Right cardiac atrium (tissue), 5 donors: ENCODE measurements at regions not wholly inside any gene's neighbourhood (a gene's known extent, or its start where the extent isn't known, plus 50 kb on each side); places are given as distances from the start of the nearest gene placed in this dataset.

ENCODE experiments used
- ATAC-seq, 2 donors: fragments of 200-7000 bp; cut with Tn5 transposase; one replicate each; pipeline versions ENCODE4 v1.8.0 to v1.9.1; 2020; ENCODE audit warnings: moderate library complexity in 2 of 2, mild to moderate bottlenecking in 1 of 2
- DNase-seq, 3 donors: peaks; one replicate each; pipeline ENCODE4 v3.0.0-alpha.2; 2020
- H3K27ac ChIP-seq: one replicate; pipeline ENCODE4 v1.5.1; 2013; ENCODE audit warnings: mild to moderate bottlenecking, low read length, control low read depth, moderate library complexity
- H3K27me3 ChIP-seq: one replicate; pipeline ENCODE4 v1.6.1; 2013; ENCODE audit not compliant: control insufficient read depth, insufficient read depth
- H3K4me1 ChIP-seq: one replicate; pipeline ENCODE4 v1.6.1; 2013; ENCODE audit warnings: low read length; ENCODE audit not compliant: control insufficient read depth, insufficient read depth
- H3K4me3 ChIP-seq: one replicate; pipeline ENCODE4 v1.5.1; 2013; ENCODE audit warnings: low read length, control low read depth
- H3K9me3 ChIP-seq: one replicate; pipeline ENCODE4 v1.6.1; 2013; ENCODE audit warnings: low read length; ENCODE audit not compliant: control insufficient read depth
- WGBS: extraction: QIAGEN DNeasy Blood & Tissue Kit; methylation state at CpG from one replicate; pipeline ENCODE4 v1.1.7; 2013; 5-methylcytosine and 5-hydroxymethylcytosine counted together
- intact Hi-C, 4 donors: fragments of 100-400 bp; cut with DNase I; formaldehyde crosslinking; loops; one replicate each; pipeline versions ENCODE4 v1.11.0 to v1.14.0; 2022 to 2023
- donor health status: healthy with polysubstance abuse.
- donor health status: DM: no; HTN: yes; CAD: no.
- donor health status: DM: no; HTN: no; CAD: no.
- donor health status: DM: no; HTN: yes; CAD: no; lungs with severe emphysema.
- donor health status: DM: yes; HTN: yes; CAD: no.

DNA sequence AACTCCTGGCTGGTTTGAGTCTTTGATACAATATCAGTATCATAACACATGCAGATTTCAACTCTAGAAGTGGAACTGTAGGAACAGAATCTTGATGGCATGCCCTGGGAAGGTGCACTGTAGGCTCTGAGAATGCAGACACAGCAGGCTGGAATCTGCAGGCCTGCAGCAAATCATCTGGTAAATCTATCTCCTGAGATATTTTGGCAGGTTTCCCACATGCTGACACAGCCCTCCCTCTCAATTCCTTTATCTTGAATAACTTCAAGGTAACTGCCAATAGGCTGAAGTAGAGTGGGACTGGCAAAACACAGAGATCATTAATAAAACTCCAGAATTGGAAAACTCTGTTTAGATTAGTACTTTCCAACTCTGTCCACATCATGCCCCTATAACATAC, 177.8 kb upstream of the PCSK5 start:
- H3K4me3 ChIP-seq = no peak overlapping the region
- no peaks in the 10 kb centered on the region for H3K9me3 ChIP-seq
- ATAC-seq (no peak), DNase-seq (no peak)
- peaks cover 5% of the 10 kb centered on the region for H3K4me1 ChIP-seq
- H3K27ac ChIP-seq = peak overlapping the region; percentile 50
- intact Hi-C loops = no loop called here
- H3K27me3 ChIP-seq = no peaks in the 10 kb centered on the region

DNA sequence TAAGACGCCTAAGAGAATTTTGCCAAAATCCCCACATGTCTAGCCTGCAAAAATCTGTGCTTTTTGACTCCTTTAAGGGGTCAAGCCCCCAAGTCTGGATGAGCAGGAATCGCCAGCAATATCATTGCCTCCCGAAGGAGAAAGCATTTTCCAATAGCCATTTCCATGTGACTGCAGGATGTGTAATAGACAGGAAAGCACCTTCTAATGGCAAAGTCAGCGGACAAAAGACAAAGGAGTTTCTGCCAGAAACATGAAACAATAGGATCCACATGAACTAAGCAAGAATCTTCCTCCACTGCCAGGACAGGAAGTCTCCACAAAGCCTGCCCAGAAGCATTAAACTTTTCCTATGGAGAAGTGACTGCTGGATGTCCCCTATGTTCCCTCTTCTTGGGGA, 177.1 kb upstream of the PCSK5 start:
- Histone ChIP-seq H3K4me1 (peaks cover 5% of the 10 kb centered on the region), H3K4me3 (no peak overlapping the region), H3K27me3 (no peaks in the 10 kb centered on the region), H3K27ac (peak overlapping the region; percentile 50), H3K9me3 (no peaks in the 10 kb centered on the region)
- DNase-seq (no peak), ATAC-seq (no peak)
- WGBS = 63% methylated on average over 4 of the region's 4 CpGs
- intact Hi-C loops = no loop called here

DNA sequence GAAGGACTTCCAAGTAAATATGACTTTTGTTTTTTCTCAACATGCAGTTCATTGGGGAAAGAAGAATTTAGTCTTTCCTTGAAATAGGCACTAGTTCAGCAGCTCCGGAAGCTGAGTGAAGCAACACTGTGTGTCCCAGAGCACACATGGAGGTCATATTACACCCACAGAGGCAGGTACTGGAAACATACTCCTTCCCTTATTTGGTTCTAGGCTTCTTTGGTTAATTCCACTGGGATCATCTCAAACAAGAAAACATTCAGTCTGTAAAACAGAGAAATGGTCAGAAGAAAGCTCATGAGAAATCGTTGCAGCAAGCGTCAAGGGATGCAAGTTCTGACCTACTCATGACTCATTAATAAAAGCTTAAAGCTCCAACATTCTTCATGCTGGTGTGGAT, 175.1 kb upstream of the PCSK5 start:
- Histone ChIP-seq H3K4me3 (no peak overlapping the region), H3K4me1 (peaks cover 4% of the 10 kb centered on the region), H3K27me3 (no peaks in the 10 kb centered on the region), H3K9me3 (no peaks in the 10 kb centered on the region), H3K27ac (no peak overlapping the region)
- WGBS = 65% methylated on average over 3 of the region's 3 CpGs
- DNase-seq (no peak), ATAC-seq (no peak)
- intact Hi-C loops = no loop called here

DNA sequence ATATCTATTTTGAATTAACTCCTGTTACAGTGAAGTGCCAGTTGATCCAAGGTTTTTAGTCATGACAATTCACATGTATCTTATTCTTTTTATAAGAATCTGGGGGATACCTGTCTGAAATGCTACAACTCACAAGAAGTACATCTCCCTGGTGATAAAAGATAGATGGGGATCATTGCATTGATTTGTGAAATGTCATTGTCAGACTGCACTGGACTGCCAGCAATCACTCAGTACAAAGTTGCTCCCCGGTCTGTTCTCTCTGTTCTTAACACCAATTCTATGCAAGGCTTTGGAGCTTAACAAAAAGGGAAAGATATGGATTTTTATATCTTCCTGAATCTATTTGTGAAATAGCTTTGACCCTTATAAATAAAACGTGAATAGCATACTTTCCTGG, 171.8 kb upstream of the PCSK5 start:
- ATAC-seq (no peak), DNase-seq (no peak)
- WGBS = 80% methylated on average over 2 of the region's 2 CpGs
- H3K27me3 ChIP-seq = no peaks in the 10 kb centered on the region
- H3K9me3 ChIP-seq = no peaks in the 10 kb centered on the region
- no peak overlapping the region for H3K27ac ChIP-seq
- no peaks in the 10 kb centered on the region for H3K4me1 ChIP-seq
- intact Hi-C loops = no loop called here
- no peak overlapping the region for H3K4me3 ChIP-seq

DNA sequence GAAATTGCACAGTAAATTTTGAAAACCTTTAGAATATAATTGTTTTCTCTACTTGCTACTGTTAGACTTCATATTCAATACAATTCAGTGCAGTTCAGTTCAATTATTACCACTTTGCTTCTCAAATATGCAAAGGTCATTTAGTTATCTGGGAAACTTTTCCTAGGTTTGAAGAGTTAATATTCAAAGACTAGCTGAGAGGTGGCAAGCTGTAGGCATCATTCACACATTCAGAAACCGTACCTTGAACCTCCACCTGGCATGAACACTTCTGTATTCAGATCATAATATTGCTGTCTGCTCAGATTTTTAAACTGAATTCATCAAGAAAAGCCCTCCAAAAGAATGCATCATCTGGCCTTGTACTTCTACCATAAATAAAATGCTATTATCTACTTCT, 162.1 kb upstream of the PCSK5 start:
- intact Hi-C loops = no loop called here
- H3K27ac ChIP-seq = no peak overlapping the region
- no peaks in the 10 kb centered on the region for H3K9me3 ChIP-seq
- no peaks in the 10 kb centered on the region for H3K4me1 ChIP-seq
- DNase-seq (no peak), ATAC-seq (no peak)
- no peaks in the 10 kb centered on the region for H3K27me3 ChIP-seq
- WGBS = 59% methylated on average over 1 of the region's 1 CpG
- H3K4me3 ChIP-seq = no peak overlapping the region

DNA sequence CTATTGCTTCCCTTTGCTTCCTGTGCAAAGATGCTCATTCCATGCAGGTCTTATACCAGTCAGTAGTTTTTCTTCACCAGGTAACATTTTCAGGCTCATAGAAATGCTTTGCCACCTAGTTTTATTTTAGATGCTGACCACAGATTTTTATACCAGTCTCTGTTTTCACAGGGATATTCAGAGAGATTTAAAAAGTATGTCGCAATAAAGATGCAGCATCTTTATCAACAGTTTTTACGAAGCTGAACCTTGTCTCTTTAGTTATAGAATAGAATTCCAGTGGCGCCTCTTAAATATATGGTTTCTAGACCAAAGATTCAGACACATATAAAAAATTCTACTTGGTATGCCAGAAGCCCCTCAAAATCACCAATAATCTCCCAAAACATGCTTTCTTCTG, 155.7 kb upstream of the PCSK5 start:
- Histone ChIP-seq H3K9me3 (no peaks in the 10 kb centered on the region), H3K27ac (no peak overlapping the region), H3K4me3 (no peak overlapping the region), H3K4me1 (no peaks in the 10 kb centered on the region), H3K27me3 (no peaks in the 10 kb centered on the region)
- ATAC-seq (no peak), DNase-seq (no peak)
- intact Hi-C loops = no loop called here
- WGBS = 88% methylated on average over 3 of the region's 3 CpGs

DNA sequence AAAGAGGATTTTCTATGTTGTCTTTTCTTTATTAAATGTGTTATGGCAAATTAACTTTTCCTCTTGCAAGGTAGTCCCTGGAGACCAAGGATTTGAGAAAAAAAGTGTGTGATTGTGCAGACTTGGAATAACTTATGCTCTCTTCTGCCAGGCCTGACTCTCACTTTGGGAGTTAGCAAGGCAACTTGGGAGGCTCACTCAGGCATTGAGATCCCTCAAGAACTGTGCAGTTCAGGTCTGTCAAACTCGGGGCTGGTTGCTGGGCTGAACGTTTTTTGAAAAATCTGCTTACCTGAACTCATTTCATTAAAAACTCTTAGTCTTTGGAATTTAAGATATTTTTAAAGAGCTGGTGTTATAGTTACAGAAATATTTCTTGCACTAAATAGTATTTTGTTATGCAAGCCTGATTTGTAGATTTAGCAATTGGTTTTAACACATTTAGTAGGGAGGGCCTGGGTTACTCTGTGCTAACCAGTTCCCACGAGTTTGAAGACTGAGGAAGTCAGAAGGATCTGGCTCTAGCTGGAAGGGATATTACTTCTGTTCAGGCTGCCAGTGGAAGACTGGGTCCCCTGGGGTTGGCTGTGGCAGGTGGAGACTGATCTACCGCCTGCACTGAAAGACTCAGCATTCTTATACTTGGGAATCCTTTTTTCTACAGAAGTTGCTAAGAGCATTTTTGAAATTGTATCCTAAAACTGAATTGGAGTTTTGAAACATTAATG, 150.4 kb upstream of the PCSK5 start:
- H3K4me1 ChIP-seq = no peaks in the 10 kb centered on the region
- H3K27ac ChIP-seq = no peak overlapping the region
- H3K27me3 ChIP-seq = no peaks in the 10 kb centered on the region
- peak in 1 of 3 donors; percentile 24 for DNase-seq
- WGBS = 42% methylated on average over 4 of the region's 4 CpGs
- H3K4me3 ChIP-seq = no peak overlapping the region
- intact Hi-C loops = no loop called here
- H3K9me3 ChIP-seq = no peaks in the 10 kb centered on the region
- no peak for ATAC-seq

DNA sequence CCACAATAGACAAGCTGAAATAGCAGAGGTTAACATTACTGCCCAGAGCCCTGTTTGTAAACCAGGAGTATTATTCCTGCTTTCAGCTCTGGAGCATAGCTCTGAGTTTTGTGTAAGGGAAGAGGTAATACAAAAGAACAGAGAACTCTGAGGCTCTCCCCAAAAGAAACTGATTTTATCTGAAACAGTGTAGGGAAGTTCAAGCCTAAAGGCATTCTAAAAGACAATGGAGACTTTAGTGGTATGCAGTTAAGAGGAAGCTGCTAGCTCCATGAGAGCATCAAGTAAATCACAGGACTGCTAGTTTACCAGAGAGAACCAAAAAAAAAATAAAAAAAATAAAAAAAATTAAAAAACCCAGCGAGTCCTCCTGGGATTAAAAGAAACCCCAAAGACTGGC, 146.6 kb upstream of the PCSK5 start:
- no peak for ATAC-seq

DNA sequence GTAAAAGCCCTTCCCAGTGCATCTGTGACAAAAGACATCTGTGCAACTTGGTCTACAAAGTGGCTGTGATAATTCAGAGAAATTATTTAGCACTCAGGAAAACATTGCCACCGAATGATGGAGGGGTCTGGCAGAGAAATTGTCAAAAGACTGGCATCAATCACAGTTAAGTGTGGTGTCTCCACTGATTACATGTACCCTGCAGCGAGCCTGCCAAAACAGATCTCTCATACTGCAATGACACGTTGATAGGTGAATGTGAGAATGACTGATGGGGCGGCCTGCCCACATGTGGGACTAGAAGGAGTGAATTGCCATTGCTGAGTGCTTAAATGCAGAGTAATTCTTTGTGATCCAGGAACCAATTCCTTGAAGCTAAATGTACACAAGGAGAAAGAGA, 136.4 kb upstream of the PCSK5 start:
- no peak overlapping the region for H3K27ac ChIP-seq
- H3K4me3 ChIP-seq = no peak overlapping the region
- intact Hi-C loops = no loop called here
- DNase-seq (peak; percentile 43 to 74 (median 70)), ATAC-seq (peak; percentile 95)
- H3K4me1 ChIP-seq = no peaks in the 10 kb centered on the region
- no peaks in the 10 kb centered on the region for H3K27me3 ChIP-seq
- H3K9me3 ChIP-seq = no peaks in the 10 kb centered on the region
- 34% methylated on average over 4 of the region's 4 CpGs for WGBS

More for the DNA sequence above, 146.6 kb upstream of the PCSK5 start:
- no peak overlapping the region for H3K4me3 ChIP-seq
- H3K9me3 ChIP-seq = no peaks in the 10 kb centered on the region
- WGBS = 59% methylated on average over 1 of the region's 1 CpG
- H3K4me1 ChIP-seq = no peaks in the 10 kb centered on the region
- no peaks in the 10 kb centered on the region for H3K27me3 ChIP-seq
- no peak for DNase-seq
- intact Hi-C loops = no loop called here
- no peak overlapping the region for H3K27ac ChIP-seq

DNA sequence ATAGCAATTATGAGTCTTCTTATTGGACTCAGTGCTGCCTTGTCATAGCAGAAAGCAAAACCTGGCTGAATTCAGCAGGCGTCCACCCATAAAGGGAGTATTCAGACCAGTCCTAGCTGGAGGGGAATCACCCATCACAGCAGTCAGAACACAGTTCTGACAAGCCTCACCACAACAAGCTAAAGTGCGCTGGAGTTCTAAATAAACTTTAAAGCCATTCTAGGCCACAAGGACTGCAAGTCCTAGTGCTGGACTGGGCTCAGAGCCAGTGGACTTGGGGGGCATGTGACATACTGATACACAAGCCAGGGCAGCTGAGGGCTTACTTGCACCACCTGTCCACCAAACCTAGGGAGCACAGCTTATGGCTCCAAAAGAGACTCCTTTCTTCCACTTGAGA, 115.3 kb upstream of the PCSK5 start:
- Histone ChIP-seq H3K4me3 (no peak overlapping the region), H3K4me1 (no peaks in the 10 kb centered on the region), H3K27me3 (no peaks in the 10 kb centered on the region), H3K27ac (no peak overlapping the region), H3K9me3 (no peaks in the 10 kb centered on the region)
- ATAC-seq = peak; percentile 36 to 51
- intact Hi-C loops = no loop called here
- WGBS = 75% methylated on average over 2 of the region's 2 CpGs
- peak in 1 of 3 donors; percentile 55 for DNase-seq

DNA sequence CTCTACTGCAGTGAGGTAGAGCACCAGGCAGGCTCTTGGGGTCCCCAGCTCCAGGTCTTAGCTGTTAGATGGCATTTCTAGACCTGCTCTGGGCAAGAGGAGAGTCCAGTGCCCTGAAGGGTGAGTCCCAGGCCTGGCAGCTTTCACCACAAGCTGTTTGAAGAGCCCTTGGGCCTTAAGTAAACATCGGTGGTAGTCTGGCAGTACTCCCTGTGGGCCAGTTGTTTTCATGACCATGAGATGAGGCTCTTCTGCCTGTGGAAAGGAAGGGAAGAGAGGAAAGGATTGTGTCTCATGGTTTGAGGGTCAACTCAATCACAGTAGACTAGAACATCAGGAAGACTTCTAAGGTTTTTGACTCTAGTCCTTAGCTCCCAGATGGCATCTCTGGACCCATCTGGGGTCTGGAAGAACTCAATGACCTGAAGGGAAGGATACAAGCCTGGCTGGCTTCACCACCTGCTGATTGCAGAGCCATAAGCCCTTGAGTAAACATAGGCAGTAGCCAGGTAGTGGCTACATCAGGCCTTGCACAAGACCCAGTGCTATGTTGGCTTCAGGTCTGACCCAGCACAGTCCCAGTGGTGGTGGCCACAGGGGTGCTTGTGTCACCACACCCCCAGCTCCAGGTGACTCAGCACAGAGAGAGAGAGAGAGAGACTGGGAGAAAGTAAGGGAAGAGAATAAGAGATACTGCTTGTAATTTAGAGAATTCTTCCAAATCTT, 114.3 kb upstream of the PCSK5 start:
- DNase-seq (no peak), ATAC-seq (no peak)
- Histone ChIP-seq H3K27me3 (no peaks in the 10 kb centered on the region), H3K9me3 (no peaks in the 10 kb centered on the region), H3K27ac (no peak overlapping the region), H3K4me3 (no peak overlapping the region), H3K4me1 (no peaks in the 10 kb centered on the region)
- 85% methylated on average over 1 of the region's 1 CpG for WGBS
- intact Hi-C loops = no loop called here
